BE2C (cell line): ENCODE measurements at regions not wholly inside any gene's neighbourhood (a gene's known extent, or its start where the extent isn't known, plus 50 kb on each side); places are given as distances from the start of the nearest gene placed in this dataset.

Source experiments
- DNase-seq: peaks from one replicate; pipeline ENCODE4 v3.0.0-alpha.2; 2020
- H3K27me3 ChIP-seq: fragments of 250-450 bp; sonication (Bioruptor Pico); 2 replicates; pipeline ENCODE4 v1.5.1; 2020; ENCODE audit warnings: mild to moderate bottlenecking
- H3K36me3 ChIP-seq: fragments of 250-450 bp; sonication (Bioruptor Pico); 2 replicates; pipeline ENCODE4 v1.5.1; 2020; ENCODE audit warnings: mild to moderate bottlenecking
- H3K4me1 ChIP-seq: fragments of 250-450 bp; sonication (Bioruptor Pico); 2 replicates; pipeline ENCODE4 v1.5.1; 2020
- H3K4me3 ChIP-seq: 2 replicates; pipeline ENCODE4 v1.5.1; 2011; ENCODE audit warnings: low read depth, low read length
- H3K9me3 ChIP-seq: fragments of 250-450 bp; sonication (Bioruptor Pico); 2 replicates; pipeline ENCODE4 v1.5.1; 2020
- TF ChIP-seq, protein P1 (sequence below): IDR thresholded peaks from 2 replicates; pipeline ENCODE4 v1.5.1; 2012; ENCODE audit warnings: mild to moderate bottlenecking, low read depth, low read length

DNA sequence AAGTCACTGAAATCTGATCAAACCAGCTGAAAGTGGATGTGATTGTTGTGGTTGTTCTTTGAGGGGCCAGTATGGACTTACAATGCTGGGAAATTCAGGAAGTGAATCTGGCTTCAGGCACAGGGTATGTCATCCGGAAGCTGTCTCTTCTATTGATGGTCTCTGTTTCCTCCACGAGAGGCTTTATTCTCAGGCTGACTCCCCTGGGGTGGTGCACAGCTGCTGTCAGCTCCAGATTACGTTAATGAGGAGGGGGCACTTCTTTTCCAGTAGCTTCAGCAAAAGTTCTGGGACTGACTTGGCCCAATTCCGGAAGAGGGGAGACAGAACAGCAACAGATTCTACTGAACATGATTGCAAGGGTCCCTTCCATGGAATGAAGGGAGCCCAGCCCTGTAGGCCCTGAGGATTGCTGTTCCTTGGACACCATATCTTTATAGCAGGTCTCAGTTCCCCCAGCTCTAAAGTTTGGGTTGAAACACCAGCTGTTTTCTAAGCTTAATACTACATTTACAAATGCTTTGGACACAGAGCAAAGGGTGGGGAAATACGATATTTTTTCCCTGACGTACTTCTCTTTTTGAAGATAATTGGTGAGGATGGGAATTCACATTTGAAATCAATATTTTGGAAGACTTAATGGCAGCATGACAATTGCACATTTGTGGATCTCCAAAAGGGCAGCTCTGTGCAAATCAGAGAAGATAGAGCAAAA lies 400.9 kb downstream of the TSN start:
- no peak for DNase-seq
- Histone ChIP-seq H3K36me3 (no peaks in the 10 kb centered on the region), H3K4me3 (no peak overlapping the region), H3K27me3 (no peaks in the 10 kb centered on the region), H3K4me1 (no peaks in the 10 kb centered on the region), H3K9me3 (no peaks in the 10 kb centered on the region)
- TF ChIP-seq, protein P1, sequence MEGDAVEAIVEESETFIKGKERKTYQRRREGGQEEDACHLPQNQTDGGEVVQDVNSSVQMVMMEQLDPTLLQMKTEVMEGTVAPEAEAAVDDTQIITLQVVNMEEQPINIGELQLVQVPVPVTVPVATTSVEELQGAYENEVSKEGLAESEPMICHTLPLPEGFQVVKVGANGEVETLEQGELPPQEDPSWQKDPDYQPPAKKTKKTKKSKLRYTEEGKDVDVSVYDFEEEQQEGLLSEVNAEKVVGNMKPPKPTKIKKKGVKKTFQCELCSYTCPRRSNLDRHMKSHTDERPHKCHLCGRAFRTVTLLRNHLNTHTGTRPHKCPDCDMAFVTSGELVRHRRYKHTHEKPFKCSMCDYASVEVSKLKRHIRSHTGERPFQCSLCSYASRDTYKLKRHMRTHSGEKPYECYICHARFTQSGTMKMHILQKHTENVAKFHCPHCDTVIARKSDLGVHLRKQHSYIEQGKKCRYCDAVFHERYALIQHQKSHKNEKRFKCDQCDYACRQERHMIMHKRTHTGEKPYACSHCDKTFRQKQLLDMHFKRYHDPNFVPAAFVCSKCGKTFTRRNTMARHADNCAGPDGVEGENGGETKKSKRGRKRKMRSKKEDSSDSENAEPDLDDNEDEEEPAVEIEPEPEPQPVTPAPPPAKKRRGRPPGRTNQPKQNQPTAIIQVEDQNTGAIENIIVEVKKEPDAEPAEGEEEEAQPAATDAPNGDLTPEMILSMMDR: no peak

- no peaks in the 10 kb centered on the region for H3K27me3 ChIP-seq
- TF ChIP-seq, protein P1: no peak
These were observed 401.7 kb downstream of the TSN start for GRCh38 chr2:122157158-122157557.

DNA sequence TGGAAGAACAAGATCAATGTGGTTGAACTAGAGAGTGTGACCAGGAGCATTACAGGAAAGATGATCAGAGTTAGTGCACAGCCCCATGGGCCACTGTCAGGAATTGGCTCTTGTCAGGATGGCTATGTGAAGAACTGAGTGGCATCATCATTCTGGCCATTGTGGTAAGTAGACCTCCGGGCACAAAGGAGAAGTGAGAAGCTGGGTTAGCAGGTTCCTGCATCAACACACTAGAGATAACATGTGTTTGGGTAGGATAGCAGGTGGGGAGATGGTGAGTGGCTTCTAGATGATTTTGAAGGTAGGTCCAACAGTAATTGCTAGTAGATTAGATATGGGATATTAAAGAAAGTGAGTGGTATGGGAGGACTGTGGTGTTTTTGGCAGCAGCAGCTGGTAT lies 408.2 kb downstream of the TSN start:
- no peak for DNase-seq
- Histone ChIP-seq H3K4me1 (no peaks in the 10 kb centered on the region), H3K4me3 (no peak overlapping the region), H3K27me3 (no peaks in the 10 kb centered on the region), H3K9me3 (no peaks in the 10 kb centered on the region), H3K36me3 (no peaks in the 10 kb centered on the region)
- TF ChIP-seq, protein P1: no peak

More at GRCh38 chr2:122157158-122157557, 401.7 kb downstream of the TSN start:
- no peak for DNase-seq
- H3K9me3 ChIP-seq: no peaks in the 10 kb centered on the region
- no peaks in the 10 kb centered on the region for H3K4me1 ChIP-seq
- no peaks in the 10 kb centered on the region for H3K36me3 ChIP-seq
- no peak overlapping the region for H3K4me3 ChIP-seq

DNA sequence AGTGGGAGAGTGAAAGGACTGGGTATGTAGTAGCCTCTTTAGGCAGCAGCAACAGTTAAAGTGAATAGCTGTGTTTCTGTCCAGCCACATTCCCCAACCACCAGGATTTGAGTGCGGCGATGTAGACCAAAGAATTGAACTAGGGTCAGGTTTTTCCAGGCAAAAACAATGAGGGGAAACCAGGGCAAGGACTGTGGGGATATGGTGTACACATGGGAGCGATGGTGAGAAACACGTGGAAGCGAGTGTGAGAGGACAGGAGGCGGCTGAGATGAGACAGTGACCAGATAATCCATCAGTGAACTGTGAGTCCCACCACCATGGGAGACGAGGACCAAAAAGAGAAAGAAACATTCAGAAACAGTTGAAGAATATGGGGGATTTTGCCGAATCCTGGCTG lies 409.5 kb downstream of the TSN start:
- no peak for DNase-seq
- Histone ChIP-seq H3K4me3 (no peak overlapping the region), H3K27me3 (no peaks in the 10 kb centered on the region), H3K36me3 (no peaks in the 10 kb centered on the region), H3K4me1 (no peaks in the 10 kb centered on the region), H3K9me3 (no peaks in the 10 kb centered on the region)
- TF ChIP-seq, protein P1: no peak

DNA sequence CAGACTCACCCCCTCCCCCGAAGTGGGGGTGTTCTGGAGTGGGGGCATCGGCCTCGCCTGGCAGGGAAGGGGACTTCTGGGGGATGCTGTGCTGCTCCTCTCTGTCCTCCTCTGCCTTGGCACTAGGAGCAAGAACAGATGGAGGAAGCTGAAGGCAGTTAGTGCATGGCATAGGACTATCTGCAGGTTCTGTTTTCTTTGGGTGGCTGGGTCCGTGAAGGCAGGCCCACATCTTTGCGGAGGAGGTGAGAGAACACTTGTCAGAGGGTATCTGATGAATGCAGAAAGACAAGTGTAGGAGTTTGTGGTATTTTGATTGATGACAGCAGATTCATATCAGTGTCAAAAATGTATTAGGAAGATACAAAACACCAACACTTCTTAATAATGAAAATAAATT lies 411.4 kb downstream of the TSN start:
- no peaks in the 10 kb centered on the region for H3K4me1 ChIP-seq
- DNase-seq: no peak
- H3K36me3 ChIP-seq: no peaks in the 10 kb centered on the region
- TF ChIP-seq, protein P1: no peak
- H3K9me3 ChIP-seq: no peaks in the 10 kb centered on the region
- no peaks in the 10 kb centered on the region for H3K27me3 ChIP-seq
- H3K4me3 ChIP-seq: no peak overlapping the region

- Histone ChIP-seq H3K9me3 (no peaks in the 10 kb centered on the region), H3K27me3 (no peaks in the 10 kb centered on the region), H3K4me3 (no peak overlapping the region)
These were observed 412.1 kb downstream of the TSN start for GRCh38 chr2:122167515-122167914.

More at GRCh38 chr2:122167515-122167914, 412.1 kb downstream of the TSN start:
- H3K4me1 ChIP-seq: no peaks in the 10 kb centered on the region
- H3K36me3 ChIP-seq: no peaks in the 10 kb centered on the region
- TF ChIP-seq, protein P1: no peak
- DNase-seq: peak; percentile 25
